K562 (cell line): ENCODE measurements at regions not wholly inside any gene's neighbourhood (a gene's known extent, or its start where the extent isn't known, plus 50 kb on each side); places are given as distances from the start of the nearest gene placed in this dataset.

Source experiments
- ASH1L ChIP-seq: fragments of 450-650 bp; IDR thresholded peaks from 2 replicates; pipeline ENCODE4 v1.6.1; 2018; ENCODE audit warnings: borderline replicate concordance, mild to moderate bottlenecking, low read depth; ENCODE audit not compliant: partially characterized antibody
- CBX8 ChIP-seq: fragments of 200-600 bp; sonication (generic); IDR thresholded peaks from 2 replicates; pipeline ENCODE4 v1.6.1; 2012; ENCODE audit warnings: borderline replicate concordance, mixed run types, low read depth, mild to moderate bottlenecking, moderate library complexity, mixed read lengths, low read length, control low read depth, inconsistent platforms; ENCODE audit not compliant: poor library complexity, severe bottlenecking; ENCODE audit errors: extremely low read depth
- CTCF ChIP-seq, 3 experiments: IDR thresholded peaks in 2 of 3; conservative IDR thresholded peaks in 1 of 3; 2 replicates each; pipeline ENCODE4 v1.5.1; 2011 to 2012; ENCODE audit warnings: low read length in 3 of 3, mild to moderate bottlenecking in 3 of 3, control low read depth in 2 of 3, improper control_type of control experiment in 1 of 3, inconsistent platforms in 1 of 3, low read depth in 1 of 3, mixed read lengths in 1 of 3, moderate library complexity in 1 of 3; ENCODE audit not compliant: insufficient read depth in 2 of 3
- E2F5 ChIP-seq: sonication (generic); formaldehyde crosslinking; IDR thresholded peaks from 2 replicates; pipeline ENCODE4 v1.8.0; 2022; ENCODE audit warnings: mild to moderate bottlenecking, missing genetic modification reagents
- MTA2 ChIP-seq: fragments of 450-650 bp; IDR thresholded peaks from 2 replicates; pipeline ENCODE4 v1.6.1; 2016; ENCODE audit warnings: low read depth
- NBN ChIP-seq: fragments of 450-650 bp; IDR thresholded peaks from 2 replicates; pipeline ENCODE4 v1.6.1; 2016; ENCODE audit warnings: low read depth, mild to moderate bottlenecking
- TCF7 ChIP-seq: sonication (generic); IDR thresholded peaks from 2 replicates; pipeline ENCODE4 v1.6.1; 2016; ENCODE audit warnings: antibody characterized with exemption, borderline replicate concordance
- XRCC4 ChIP-seq: IDR thresholded peaks from one replicate; pipeline ENCODE4 v1.6.1; 2011; ENCODE audit not compliant: insufficient read depth, insufficient read length; ENCODE audit errors: extremely low read depth
- ZC3H8 ChIP-seq: fragments of 450-650 bp; IDR thresholded peaks from 2 replicates; pipeline ENCODE4 v1.6.1; 2017
- TF ChIP-seq, protein P1 (sequence below): fragments of 450-650 bp; IDR thresholded peaks from 2 replicates; pipeline ENCODE4 v1.6.1; 2016; ENCODE audit warnings: low read depth
- TF ChIP-seq, protein P2 (sequence below): sonication (generic); formaldehyde crosslinking; IDR thresholded peaks from 2 replicates; pipeline ENCODE4 v1.5.0; 2020; ENCODE audit warnings: missing genetic modification reagents

- TF ChIP-seq XRCC4 (no peak), MTA2 (no peak), E2F5 (no peak), ZC3H8 (no peak), CTCF (IDR thresholded peaks at IDR 0.05 in 2 of 3, conservative IDR thresholded peaks at IDR 0.05 in 1 of 3; ENCODE audit: insufficient read depth in 2 of 3, low read depth in 1 of 3, low read length in 3 of 3) (no peak), NBN (no peak), TCF7 (no peak), ASH1L (no peak), CBX8 (no peak)
- TF ChIP-seq, protein P1, sequence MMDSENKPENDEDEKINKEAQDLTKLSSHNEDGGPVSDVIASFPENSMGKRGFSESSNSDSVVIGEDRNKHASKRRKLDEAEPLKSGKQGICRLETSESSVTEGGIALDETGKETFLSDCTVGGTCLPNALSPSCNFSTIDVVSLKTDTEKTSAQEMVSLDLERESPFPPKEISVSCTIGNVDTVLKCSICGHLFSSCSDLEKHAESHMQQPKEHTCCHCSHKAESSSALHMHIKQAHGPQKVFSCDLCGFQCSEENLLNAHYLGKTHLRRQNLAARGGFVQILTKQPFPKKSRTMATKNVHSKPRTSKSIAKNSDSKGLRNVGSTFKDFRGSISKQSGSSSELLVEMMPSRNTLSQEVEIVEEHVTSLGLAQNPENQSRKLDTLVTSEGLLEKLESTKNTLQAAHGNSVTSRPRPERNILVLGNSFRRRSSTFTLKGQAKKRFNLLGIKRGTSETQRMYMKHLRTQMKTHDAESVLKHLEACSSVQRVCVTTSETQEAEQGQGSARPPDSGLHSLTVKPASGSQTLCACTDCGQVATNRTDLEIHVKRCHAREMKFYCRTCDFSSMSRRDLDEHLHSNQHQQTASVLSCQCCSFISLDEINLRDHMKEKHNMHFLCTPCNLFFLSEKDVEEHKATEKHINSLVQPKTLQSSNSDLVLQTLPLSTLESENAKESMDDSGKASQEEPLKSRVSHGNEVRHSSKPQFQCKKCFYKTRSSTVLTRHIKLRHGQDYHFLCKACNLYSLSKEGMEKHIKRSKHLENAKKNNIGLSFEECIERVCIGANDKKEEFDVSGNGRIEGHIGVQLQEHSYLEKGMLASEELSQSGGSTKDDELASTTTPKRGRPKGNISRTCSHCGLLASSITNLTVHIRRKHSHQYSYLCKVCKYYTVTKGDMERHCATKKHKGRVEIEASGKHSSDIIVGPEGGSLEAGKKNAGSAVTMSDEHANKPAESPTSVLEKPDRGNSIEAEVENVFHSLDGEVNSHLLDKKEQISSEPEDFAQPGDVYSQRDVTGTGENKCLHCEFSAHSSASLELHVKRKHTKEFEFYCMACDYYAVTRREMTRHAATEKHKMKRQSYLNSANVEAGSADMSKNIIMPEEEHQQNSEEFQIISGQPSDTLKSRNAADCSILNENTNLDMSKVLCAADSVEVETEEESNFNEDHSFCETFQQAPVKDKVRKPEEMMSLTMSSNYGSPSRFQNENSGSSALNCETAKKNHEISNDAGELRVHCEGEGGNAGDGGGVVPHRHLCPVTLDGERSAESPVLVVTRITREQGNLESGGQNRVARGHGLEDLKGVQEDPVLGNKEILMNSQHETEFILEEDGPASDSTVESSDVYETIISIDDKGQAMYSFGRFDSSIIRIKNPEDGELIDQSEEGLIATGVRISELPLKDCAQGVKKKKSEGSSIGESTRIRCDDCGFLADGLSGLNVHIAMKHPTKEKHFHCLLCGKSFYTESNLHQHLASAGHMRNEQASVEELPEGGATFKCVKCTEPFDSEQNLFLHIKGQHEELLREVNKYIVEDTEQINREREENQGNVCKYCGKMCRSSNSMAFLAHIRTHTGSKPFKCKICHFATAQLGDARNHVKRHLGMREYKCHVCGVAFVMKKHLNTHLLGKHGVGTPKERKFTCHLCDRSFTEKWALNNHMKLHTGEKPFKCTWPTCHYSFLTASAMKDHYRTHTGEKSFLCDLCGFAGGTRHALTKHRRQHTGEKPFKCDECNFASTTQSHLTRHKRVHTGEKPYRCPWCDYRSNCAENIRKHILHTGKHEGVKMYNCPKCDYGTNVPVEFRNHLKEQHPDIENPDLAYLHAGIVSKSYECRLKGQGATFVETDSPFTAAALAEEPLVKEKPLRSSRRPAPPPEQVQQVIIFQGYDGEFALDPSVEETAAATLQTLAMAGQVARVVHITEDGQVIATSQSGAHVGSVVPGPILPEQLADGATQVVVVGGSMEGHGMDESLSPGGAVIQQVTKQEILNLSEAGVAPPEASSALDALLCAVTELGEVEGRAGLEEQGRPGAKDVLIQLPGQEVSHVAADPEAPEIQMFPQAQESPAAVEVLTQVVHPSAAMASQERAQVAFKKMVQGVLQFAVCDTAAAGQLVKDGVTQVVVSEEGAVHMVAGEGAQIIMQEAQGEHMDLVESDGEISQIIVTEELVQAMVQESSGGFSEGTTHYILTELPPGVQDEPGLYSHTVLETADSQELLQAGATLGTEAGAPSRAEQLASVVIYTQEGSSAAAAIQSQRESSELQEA = no peak
- TF ChIP-seq, protein P2, sequence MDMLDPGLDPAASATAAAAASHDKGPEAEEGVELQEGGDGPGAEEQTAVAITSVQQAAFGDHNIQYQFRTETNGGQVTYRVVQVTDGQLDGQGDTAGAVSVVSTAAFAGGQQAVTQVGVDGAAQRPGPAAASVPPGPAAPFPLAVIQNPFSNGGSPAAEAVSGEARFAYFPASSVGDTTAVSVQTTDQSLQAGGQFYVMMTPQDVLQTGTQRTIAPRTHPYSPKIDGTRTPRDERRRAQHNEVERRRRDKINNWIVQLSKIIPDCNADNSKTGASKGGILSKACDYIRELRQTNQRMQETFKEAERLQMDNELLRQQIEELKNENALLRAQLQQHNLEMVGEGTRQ (CRISPR knock-in tag) = no peak
Measured at GRCh38 chr19:30780456-30780855, 408.3 kb downstream of the ZNF536 start (continued).
